CD4-positive, alpha-beta T cell treated with Interleukin-6 for 4 hours (primary cell): ENCODE measurements at regions not wholly inside any gene's neighbourhood (a gene's known extent, or its start where the extent isn't known, plus 50 kb on each side); places are given as distances from the start of the nearest gene placed in this dataset.

Experiments
- DNase-seq: peaks from one replicate; pipeline ENCODE4 v3.0.0-alpha.2; 2020; ENCODE audit warnings: mixed read lengths

DNA sequence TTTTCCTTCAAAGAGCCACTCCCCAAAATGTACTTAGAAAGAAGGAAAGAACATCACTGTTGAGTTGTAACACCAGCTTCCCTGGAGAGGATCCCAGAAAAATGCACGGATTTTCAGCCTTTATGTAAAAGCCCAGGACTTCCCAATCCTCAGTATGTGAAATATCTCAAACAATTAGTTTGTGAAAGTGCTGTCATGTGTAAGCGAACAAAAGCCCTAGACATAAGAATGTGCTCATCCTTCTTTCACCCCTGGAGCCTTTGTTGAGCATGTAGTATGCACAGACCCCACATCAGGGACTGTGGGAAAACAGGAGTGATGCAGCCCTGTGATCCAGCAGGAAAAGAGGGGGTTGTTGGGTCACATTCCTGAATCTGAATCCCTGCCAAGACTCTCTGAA is 441.4 kb upstream of the ZNF507 start:
- no peak for DNase-seq

DNA sequence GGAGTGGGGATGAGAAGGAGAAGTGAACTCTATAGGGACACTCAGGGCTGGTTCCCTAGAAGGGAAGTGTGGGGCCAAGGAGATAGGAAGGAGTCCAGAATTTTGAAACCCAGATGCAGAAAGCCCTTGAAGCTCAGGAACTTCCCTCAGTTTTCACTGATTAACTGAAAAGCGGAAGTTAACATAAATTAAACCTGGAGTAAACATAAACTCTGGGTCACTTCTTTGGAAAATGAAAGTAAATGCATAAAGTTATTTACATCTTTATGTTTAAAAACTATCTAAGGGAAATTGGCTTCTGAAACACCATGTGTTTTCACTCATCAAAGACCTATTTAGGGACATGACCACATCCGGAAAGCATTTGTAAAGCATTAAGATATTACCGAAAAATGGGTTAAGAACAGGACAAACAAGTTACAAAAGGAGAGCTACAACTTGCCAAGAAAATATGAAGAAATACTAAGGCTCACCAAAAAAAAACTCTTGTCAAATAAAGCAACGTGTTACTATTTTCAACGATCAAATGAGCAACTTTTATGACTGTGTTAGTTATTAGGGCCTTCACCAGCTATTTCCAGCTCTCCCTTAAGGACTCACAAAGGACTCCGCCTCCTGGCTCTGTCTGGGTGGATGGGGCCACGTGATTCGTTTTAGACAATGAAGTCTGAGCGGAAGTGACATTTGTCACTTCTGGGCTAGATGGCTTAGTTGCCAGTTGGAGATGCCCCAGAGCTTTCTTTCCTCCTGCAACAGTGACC is 439.1 kb upstream of the ZNF507 start:
- DNase-seq: no peak

DNA sequence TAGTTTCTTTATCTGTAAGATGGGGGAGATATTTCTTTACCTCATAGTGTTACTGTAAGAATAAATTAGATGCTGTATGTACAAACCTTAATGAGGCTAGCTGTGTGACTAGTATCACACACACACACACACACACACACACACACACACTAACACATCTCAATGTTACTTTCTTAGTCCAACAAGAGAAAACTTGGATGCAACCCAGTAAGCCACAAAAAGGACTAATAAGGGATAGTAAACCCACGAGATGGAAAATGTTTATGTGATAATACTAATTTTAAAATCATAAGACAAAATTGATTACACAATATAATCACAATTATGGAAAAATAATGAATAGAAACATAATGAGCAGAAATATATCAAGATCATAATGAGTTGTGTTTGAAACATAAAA is 437.7 kb upstream of the ZNF507 start:
- no peak for DNase-seq

DNA sequence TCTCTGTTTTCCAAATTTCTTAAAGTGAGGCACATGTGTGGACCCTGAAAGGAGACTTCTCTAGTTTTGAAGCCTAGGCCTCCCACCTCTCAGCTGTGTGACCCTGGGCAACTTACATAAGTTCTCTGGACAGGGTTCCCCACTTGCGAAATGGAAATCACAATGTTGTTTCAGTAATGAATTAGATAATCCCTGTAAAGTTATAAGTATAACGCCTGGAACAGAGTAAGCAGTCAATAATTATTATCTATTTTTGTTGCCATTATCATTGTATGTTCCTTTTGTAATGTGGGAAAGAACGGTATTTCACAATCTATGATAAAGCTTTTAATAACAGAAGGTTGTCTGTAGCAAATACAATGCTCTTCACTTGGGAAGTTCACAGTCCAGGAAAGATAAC is 437.3 kb upstream of the ZNF507 start:
- DNase-seq: no peak

DNA sequence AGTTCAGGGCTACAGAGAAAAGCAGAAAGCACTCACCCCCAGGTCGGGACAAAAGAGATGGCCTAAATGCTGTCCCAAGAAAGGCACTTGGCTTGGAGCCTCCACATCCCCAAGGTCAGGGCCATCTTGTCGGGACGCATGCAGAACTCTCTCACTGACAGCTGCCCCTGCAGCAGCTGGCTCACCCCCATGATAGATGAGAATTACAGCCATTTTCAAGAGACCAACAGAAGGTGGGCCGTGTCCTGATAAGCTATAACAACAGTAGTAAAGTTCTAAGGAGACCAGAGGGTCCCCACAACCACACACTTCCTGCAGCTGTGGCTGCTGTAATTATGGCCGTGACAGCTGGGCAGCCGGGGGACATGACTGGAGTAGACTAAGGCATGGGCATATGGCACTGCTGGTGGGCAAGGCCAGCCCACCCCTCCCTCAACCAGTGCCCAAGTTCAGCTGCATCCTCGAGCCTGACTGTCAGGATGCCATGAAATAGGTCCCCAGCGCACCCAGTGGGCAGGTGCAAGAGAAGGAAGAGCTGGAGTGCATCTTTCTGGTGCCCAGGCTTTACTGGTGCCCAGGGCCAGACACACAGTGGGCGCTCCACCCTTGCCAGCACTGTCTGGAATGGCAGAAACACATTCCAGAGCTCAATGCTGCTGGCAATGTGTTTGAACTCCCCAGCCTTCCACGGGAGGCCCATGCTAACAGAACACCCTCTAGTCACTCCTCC is 436.7 kb upstream of the ZNF507 start:
- no peak for DNase-seq

DNA sequence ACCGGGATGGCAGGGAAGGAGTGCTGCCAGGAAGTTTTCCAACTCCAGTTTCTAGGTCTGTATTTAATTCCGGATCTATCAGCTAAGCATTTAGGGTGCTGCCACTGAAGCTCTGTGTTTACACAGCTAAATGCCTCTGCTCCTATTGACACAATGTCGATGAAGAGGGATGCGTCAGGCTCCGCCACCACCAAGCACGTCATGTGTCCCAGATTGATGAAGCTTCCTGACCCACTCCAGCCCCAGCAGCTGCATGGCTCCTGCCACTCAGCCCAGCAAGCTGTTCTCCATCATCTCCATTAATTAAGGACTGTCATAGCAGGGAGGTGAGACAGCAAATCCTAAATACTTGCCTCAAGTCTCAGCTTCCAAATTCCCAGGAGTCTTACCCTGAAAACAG is 435.2 kb upstream of the ZNF507 start:
- no peak for DNase-seq

DNA sequence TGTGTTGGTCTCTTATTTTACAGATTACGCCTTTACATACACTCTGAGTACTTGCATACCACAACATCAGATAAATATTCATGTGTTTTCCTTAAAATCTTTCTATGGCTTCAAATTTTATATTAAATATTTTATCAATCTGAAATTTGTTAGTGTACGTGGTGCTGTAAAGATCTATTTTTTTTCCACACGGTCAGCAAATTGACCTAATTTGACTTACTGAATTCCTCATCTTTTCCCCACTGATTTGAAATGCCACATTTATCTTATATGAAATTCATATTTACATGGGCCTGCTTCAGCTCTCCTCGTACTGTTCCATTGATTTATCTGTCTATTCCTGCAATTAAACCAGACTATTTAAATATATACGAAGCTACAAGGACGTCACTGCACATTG is 433.8 kb upstream of the ZNF507 start:
- no peak for DNase-seq

DNA sequence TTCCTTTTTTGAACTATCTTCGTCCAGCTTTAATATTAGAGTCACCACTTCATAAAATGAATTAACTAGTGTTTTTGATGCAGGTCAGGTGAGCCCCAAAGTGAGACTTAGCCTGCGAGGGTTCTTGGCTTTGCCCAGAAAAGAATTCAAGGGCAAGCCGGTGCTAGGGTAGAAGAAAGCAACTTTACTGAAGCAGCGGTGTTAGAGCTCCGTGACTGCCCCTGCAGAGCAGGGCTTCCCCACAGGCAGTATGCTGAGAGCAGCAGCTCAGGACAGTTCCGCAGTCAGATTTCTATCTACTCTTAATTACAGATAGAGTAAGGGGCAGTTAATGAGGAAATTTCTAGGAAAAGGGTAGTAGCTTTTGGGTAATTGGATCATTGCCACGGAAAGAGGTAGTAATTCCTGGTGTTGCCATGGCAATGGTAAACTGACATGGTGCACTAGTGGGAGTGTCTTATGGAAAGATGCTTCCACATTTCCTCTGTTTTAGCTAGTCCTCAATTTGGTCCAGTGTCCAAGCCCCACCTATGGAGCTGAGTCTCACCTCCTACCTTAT is 432.2 kb upstream of the ZNF507 start:
- DNase-seq: no peak

DNA sequence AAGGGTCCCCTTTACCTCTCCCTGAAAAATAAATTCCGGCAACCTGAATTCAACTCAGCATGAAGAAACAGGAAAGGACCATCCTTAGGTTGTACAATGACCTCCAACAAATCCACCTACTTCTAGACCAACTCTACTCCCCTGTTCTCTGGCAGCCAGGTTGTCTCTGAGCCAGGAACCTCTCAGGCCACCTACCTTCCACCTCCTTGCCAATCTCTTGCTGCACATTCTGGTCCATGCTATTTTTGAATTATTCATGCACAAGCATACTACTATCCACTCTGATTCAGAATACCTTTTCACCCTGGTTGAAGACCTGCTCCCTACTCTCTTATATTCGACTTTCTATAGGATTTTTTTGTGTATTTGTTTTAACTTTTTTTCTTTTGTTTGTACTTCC is 415.0 kb upstream of the ZNF507 start:
- DNase-seq: no peak

DNA sequence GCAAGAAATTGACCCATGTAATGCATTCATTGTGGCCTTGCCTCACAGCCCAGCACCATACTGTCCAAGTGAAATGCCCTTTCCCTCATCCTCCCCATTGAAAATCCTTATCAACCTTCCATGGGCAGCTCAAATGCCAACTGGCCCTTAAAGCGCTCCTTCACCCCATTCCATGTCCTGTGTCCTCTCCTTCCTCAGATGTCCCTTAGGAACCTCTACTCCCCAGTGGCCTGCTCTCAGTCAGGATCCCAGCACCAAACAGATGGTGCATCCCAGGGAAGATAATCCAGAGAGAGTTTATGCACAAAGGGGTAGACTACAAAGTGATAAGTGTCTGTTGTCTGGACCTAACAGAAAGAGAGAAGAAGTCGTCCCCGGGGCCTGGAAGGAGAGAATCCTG is 407.4 kb upstream of the ZNF507 start:
- no peak for DNase-seq

DNA sequence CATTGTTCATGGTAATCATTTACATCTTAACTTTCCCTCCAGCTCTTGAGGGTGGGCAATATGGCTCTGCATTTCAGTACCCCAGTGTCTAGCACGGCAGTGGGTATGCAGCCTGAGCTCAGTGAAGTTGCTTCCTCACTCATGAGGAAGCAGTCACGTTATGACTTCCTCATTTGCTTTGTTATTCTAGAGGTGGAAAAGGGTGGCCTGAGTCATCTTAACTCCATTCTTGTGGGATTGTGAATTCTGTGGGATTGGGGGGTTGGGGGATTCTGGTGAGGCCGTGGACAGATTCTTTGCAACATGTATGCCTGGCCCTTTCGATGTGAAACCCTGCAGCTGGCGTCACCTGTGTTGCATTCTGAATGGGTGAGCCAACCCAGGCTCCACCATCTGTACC is 406.7 kb upstream of the ZNF507 start:
- DNase-seq: no peak

DNA sequence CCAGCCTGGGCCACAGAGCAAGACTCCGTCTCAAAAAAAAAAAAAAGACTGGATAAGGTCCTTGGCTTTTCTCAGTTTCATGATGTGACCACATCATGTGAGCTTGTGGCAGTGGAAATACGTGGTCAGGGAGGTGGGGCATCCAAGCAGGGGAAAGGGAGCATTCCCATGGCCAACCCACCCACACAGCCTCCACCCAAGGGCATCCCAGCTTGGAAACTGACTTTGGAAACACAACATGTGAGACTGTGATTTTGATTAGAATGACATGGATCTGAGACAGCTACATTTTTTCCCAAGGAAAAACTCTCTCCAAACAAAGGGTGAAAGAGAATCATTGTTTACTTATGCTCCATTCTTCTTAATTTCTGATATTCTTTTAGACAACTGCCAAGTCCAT is 405.0 kb upstream of the ZNF507 start:
- DNase-seq: no peak

DNA sequence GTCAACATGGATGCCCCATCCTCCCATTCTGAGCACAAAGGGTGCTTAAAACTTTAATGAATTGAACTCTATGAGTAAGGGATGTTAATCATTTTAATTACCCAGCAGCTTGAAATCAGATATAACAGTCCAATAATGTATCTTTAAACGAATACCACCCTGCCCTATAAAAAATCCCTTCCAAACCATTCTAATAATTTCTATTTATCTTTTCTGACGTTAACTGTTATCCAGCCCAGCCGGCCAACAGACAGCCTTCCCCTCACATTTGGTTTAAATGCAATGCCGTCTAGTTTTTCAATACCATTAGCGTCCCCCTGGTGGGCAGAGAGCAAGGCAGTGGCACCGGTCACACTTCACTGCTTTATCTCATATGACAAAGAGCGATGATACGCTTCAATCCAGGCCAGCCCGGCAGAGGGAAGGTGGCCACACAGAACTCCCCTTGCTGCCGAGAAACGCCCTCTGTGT is 402.2 kb upstream of the ZNF507 start:
- DNase-seq: no peak

DNA sequence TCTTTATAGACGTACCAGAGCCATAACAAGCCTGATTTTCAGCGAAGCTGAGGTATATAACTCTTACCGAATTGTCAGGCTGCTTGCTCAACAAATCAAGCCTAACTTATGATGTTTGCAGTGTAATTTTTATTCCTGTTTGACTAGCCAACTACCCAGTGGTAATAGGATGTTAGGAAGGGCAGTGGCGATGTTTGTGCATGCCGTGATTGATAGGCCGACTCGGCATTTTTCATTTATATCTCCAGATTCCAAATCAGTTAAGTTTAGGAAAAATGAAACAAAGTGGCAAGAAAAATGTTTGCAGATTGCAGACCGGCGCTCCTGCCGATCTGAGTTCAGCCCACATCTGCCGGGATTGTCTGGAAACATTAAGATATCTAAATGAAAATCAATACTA is 401.6 kb upstream of the ZNF507 start:
- no peak for DNase-seq

DNA sequence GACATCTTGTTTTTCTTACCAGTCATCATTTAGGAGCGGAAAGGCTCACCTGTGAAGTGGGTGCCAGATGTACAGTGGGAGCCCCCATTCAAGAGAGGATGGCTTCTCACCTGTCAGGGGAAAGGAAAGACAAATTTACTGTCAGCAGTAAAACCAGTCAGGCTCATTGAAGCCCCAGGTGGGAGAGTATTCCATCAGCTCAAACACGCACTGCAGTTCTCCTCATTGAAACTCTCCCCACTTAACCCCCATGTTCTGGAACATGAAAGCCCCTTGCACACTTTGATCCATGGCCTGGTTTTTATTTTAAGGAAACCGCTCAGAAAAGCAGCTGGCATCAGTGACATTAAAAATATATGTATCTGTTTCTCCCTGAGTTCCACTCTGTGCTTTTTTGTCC is 401.1 kb upstream of the ZNF507 start:
- DNase-seq: no peak

DNA sequence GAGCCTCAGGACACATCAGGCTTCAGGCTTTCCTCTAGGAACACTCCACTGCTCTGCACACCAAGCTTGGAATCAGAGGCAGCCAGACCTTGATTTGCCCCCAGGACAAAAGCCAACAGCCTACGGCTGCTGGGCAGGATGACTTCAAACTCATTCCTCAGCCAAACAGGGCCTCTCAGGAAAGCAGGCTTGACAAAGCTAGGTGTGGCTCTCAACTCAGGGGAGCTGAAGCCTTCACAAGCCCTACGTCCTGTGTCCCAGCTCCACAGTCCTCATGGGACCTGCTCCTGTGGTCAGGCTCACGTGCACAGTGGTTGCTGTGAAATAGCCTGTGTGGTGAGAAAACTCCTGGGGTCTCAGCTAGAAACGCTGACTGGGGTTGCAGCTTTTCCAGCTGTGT is 398.9 kb upstream of the ZNF507 start:
- DNase-seq: no peak

DNA sequence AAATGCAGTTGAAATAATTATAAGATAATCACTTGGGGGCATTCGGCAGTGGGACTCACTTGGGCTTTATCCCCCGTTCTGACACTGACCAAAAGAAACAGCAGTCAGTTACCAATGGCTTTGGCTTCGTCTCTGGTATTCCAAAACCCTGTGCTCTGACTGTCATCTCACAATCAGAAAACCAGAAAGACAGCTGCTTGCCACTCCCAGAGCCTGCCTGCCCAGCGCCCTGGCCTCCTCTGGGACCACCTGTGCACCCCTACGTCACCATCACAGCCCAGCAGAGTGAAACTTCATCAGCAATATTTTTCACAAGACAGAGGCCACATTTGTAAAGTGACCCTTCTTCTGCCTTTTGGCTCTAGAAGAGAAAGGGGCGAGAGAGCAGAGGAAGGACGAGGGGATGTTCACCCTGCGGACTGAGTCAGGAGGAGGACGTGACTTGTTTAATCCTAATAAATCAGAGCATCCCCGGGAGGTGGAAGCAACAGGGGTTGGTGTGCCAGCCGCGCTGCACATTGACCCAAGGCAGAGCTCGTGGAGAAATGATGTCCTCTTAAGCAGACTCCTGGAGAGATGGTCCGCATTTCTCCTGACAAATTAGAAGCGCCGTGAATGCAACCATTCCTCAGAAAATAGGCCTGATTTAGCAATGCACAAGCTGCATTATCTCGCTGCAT is 397.8 kb upstream of the ZNF507 start:
- no peak for DNase-seq

DNA sequence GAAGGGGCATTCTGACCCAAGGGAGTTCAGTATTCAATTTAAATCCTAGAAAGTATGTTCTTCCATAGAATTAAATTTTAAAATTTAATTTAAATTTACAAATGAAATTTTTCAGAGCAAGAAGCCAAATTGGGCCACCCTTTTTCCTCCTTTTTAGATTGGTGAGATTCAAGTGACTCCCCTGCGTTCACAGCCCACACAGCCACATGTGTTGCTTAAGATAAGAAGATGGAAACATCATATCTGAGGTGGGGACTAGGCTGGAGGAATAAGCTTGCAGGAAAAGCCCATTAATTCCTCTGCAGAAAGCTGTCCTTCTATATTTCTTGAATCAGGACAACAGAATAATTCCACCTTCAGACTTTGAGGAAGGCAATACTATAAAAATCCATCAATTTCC is 392.7 kb upstream of the ZNF507 start:
- DNase-seq: no peak

DNA sequence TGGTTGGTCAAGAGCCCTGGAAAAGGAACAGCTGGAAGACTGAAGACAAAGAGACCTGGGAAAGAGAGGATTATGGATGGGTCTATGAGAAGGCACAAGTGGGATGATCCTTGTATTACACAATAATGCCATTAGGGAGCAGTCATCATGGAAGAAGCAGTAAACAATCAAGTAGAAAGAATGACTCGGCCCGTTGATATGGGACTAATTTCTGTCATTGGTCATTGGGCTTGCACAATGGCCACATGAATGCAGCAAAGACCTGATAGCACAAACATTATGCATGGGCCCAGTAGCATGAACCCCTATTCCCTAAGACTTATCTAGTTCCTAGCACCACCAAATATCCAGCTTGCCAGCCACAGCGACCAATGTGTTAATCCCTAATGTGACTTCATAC is 390.3 kb upstream of the ZNF507 start:
- DNase-seq: no peak

DNA sequence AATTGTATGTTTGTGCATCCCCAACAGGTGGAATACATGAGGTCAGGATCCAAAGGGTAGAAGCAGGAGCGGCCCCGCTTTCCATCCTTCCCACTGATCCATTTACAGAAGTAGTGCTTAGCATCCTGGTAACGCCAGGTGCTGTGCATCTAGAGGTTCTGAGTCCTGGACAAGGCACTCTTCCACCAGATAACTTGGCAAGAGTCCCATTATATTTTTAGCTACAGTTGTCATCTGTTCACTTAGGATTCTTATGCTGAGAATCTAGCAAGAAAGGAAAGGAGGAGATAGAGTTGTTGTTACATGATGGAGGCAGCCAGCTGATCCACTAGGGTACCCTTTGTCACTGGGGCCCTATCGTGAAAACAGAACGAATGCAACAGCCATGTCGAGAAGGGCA is 389.5 kb upstream of the ZNF507 start:
- no peak for DNase-seq

DNA sequence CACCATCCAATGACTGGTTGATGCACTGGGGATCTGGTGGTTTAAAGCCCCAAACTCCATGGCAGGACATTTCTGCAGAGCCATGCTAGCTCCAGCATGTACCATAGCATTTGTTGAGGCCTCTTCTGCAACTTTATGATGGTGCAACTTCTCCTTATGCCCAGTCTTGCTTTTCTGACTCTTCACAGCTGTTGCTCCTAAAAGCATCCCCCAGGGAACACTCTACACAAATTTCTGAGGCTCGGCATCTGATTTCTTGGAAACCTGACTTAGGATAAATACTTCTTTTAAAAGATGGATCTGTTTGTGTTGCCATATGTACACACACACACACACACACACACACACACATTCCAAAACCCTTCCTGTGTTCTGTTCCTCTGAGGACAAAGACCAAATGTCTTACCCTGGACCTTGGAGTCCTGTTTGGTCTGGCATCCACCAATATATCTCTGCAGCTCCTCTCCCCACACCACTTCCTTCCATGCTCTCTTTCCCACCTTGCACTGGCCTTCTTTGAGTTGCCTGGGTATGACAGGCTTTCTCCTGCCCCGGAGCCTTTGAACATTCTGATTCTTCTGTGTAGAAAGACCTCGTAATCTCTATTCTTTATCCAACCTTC is 388.5 kb upstream of the ZNF507 start:
- no peak for DNase-seq

DNA sequence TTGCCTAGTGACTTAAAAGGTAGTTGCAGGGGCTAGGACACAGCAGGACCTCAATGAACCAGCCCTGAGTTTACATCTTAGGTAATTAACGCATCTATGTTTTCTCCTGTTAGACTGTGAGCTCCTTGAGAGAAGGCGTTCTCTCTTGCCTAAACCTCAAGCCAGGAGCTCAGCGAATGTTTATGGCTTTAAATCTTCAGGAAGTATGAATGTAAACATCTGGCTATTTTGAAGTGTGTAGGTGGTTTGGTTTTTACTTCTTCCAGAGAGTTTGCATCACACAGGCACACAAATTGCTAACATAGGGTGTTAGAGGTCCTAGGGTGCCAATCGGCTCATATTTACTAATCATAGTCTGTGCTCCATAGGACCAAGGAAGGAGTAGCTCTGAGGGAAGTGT is 387.7 kb upstream of the ZNF507 start:
- DNase-seq: no peak

DNA sequence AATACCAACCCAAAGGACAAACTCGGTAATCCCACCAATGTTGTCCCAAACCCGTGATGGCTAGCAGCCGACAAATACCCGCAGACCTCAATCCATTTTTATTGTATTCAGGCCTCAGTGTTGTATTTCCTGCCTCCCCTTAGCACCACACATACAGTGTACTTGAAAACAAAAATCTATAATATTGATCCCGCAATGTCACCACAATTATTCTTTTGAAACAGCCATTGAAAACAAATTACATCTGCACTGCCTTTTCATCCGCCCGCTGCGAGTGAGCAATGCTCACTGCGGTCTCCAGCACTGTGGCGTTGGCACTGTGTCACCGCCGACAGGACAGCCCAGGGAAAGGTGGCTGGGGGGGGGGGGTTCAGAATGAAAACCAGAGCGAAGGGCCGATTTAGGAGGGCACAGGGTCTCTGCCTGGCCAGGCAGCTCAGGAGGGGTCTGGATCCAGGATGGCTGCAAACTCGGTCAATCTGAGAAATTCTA is 385.8 kb upstream of the ZNF507 start:
- DNase-seq: no peak
